ENCODE measurements at regions not wholly inside any gene's neighbourhood (a gene's known extent, or its start where the extent isn't known, plus 50 kb on each side); places are given as distances from the start of the nearest gene placed in this dataset.

GRCh38 chr4:59525885-59526284 lies 1674.2 kb upstream of the ADGRL3 start:
- Histone ChIP-seq H3K27me3 (ENCODE audit: control insufficient read depth in 2 of 2, insufficient read depth in 2 of 2, low read length in 2 of 2) (no peaks in the 10 kb centered on the region), H3K27ac (ENCODE audit: insufficient read depth, low read depth, low read length) (no peak overlapping the region), H3K9me1 (replicated peaks; ENCODE audit: control insufficient read depth, extremely low read depth, insufficient read depth, low read length) (no peaks in the 10 kb centered on the region), H3K79me2 (ENCODE audit: control insufficient read depth, insufficient read depth, low read length) (no peaks in the 10 kb centered on the region), H3K9ac (replicated peaks; ENCODE audit: extremely low read depth, insufficient read depth, low read length) (no peak overlapping the region), H3K4me2 (ENCODE audit: insufficient read depth, low read length) (no peak overlapping the region), H3K4me3 (replicated peaks in 1 of 3; ENCODE audit: insufficient read depth in 1 of 3, low read depth in 1 of 3, low read length in 3 of 3) (no peak overlapping the region), H3K9me3 (replicated peaks; ENCODE audit: control insufficient read depth, insufficient read depth, low read length) (no peaks in the 10 kb centered on the region), H3K4me1 (ENCODE audit: control insufficient read depth, extremely low read depth, insufficient read depth, low read length) (no peaks in the 10 kb centered on the region), H2AFZ (ENCODE audit: low read depth, low read length) (no peak overlapping the region), H3K36me3 (ENCODE audit: control insufficient read depth in 2 of 2, extremely low read depth in 1 of 2, insufficient read depth in 2 of 2, low read length in 2 of 2) (no peaks in the 10 kb centered on the region), H4K20me1 (replicated peaks; ENCODE audit: control insufficient read depth, extremely low read depth, insufficient read depth, low read length) (no peaks in the 10 kb centered on the region)
- no peak for TF ChIP-seq GATA2 (IDR thresholded peaks at IDR 0.05; ENCODE audit: insufficient read depth, insufficient read length, low read depth, low read length)
- TF ChIP-seq MAX (IDR thresholded peaks at IDR 0.05; ENCODE audit: insufficient read depth, insufficient read length): no peak
- no peak for TF ChIP-seq FOS (IDR thresholded peaks at IDR 0.05; ENCODE audit: borderline replicate concordance, insufficient read depth, low read length)
- TF ChIP-seq POLR2AphosphoS5 (IDR thresholded peaks at IDR 0.05; ENCODE audit: insufficient read depth, low read depth, low read length): no peak
- no peak for TF ChIP-seq EZH2 (IDR thresholded peaks at IDR 0.05; ENCODE audit: borderline replicate concordance, low read depth, low read length, severe bottlenecking)
- TF ChIP-seq JUN (IDR thresholded peaks at IDR 0.05; ENCODE audit: borderline replicate concordance, insufficient read depth, insufficient read length, low read depth): no peak
- TF ChIP-seq CTCF (IDR thresholded peaks at IDR 0.05; ENCODE audit: extremely low read depth in 1 of 2, insufficient read depth in 1 of 2, low read depth in 1 of 2, low read length in 2 of 2): no peak
- TF ChIP-seq MYC (IDR thresholded peaks at IDR 0.05; ENCODE audit: low read depth, low read length): no peak
- TF ChIP-seq POLR2A (IDR thresholded peaks at IDR 0.05; ENCODE audit: low read depth, low read length): no peak
- DNase-seq (ENCODE audit: low read depth, low spot score): no peak
- CTCF ChIA-PET: no interaction called here
- POLR2A ChIA-PET: no interaction called here
- intact Hi-C loops (cut with micrococcal nuclease): no loop called here
- no TSS peak for BruUV-seq (replicated peaks)
- dilution Hi-C loops (cut with MboI; ENCODE audit: extremely low pct_ligation_motif_present, low sequenced_read_pairs): no loop called here
- FAIRE-seq: no peak
